DOHH2 (cell line): ENCODE measurements at regions not wholly inside any gene's neighbourhood (a gene's known extent, or its start where the extent isn't known, plus 50 kb on each side); places are given as distances from the start of the nearest gene placed in this dataset.

Experiments used
- H3F3A ChIP-seq: fragments of 200-600 bp; sonication (generic), shearing (Covaris generic); 2 replicates; pipeline ENCODE4 v1.6.0; 2016; ENCODE audit warnings: antibody characterized with exemption, mild to moderate bottlenecking; ENCODE audit not compliant: control insufficient read depth, insufficient read depth
- H3K27ac ChIP-seq: fragments of 200-600 bp; sonication (generic); 2 replicates; pipeline ENCODE4 v1.5.1; 2014; ENCODE audit warnings: low read depth, mild to moderate bottlenecking, low read length, moderate library complexity
- H3K27me3 ChIP-seq: fragments of 200-600 bp; sonication (generic); 2 replicates; pipeline ENCODE4 v1.6.1; 2014; ENCODE audit warnings: mild to moderate bottlenecking, low read length, mixed read lengths; ENCODE audit not compliant: control insufficient read depth
- H3K36me3 ChIP-seq: fragments of 200-600 bp; sonication (generic); 2 replicates; pipeline ENCODE4 v1.6.1; 2014; ENCODE audit warnings: mild to moderate bottlenecking, low read length, moderate library complexity, mixed read lengths; ENCODE audit not compliant: control insufficient read depth
- H3K4me1 ChIP-seq: fragments of 200-600 bp; sonication (generic); 2 replicates; pipeline ENCODE4 v1.6.1; 2014; ENCODE audit warnings: mild to moderate bottlenecking, low read length, mixed read lengths; ENCODE audit not compliant: control insufficient read depth
- H3K4me2 ChIP-seq: fragments of 200-600 bp; sonication (generic); 2 replicates; pipeline ENCODE4 v1.6.0; 2014; ENCODE audit warnings: mild to moderate bottlenecking, low read length, moderate library complexity
- H3K4me3 ChIP-seq: fragments of 200-600 bp; sonication (generic); 2 replicates; pipeline ENCODE4 v1.5.1; 2014; ENCODE audit warnings: mild to moderate bottlenecking, low read length, mixed read lengths
- H3K79me2 ChIP-seq: fragments of 200-600 bp; sonication (generic); 2 replicates; pipeline ENCODE4 v1.6.1; 2014; ENCODE audit warnings: mild to moderate bottlenecking, low read length, mixed read lengths; ENCODE audit not compliant: control insufficient read depth
- H3K9me2 ChIP-seq: fragments of 200-600 bp; sonication (generic); replicated peaks from 2 replicates; pipeline ENCODE4 v1.6.1; 2014; ENCODE audit warnings: mild to moderate bottlenecking, low read length, mixed read lengths; ENCODE audit not compliant: control insufficient read depth
- H3K9me3 ChIP-seq: fragments of 200-600 bp; sonication (generic); 2 replicates; pipeline ENCODE4 v1.6.1; 2014; ENCODE audit warnings: antibody characterized with exemption, low read length, mixed read lengths; ENCODE audit not compliant: control insufficient read depth, insufficient read depth
- H4K20me1 ChIP-seq: fragments of 200-600 bp; sonication (generic); 2 replicates; pipeline ENCODE4 v1.6.0; 2014; ENCODE audit warnings: low read depth, mild to moderate bottlenecking, antibody characterized with exemption, low read length, moderate library complexity; ENCODE audit not compliant: control insufficient read depth, insufficient read depth
- CTCF ChIP-seq: fragments of 200-600 bp; sonication (generic); IDR thresholded peaks from one replicate; pipeline ENCODE4 v1.5.1; 2014; ENCODE audit warnings: antibody characterized with exemption, mild to moderate bottlenecking, low read depth, low read length; ENCODE audit not compliant: poor library complexity, severe bottlenecking
- EZH2phosphoT487 ChIP-seq: fragments of 200-600 bp; sonication (generic); IDR thresholded peaks from 2 replicates; pipeline ENCODE4 v1.6.1; 2017; ENCODE audit warnings: borderline replicate concordance, mild to moderate bottlenecking, antibody characterized with exemption, low read length, moderate library complexity, mixed read lengths

- Histone ChIP-seq H3K4me1 (no peaks in the 10 kb centered on the region), H3K27ac (no peak overlapping the region), H3F3A (no peaks in the 10 kb centered on the region), H3K79me2 (no peaks in the 10 kb centered on the region), H3K4me2 (no peak overlapping the region), H3K36me3 (no peaks in the 10 kb centered on the region), H3K9me3 (no peaks in the 10 kb centered on the region), H4K20me1 (no peaks in the 10 kb centered on the region), H3K9me2 (no peaks in the 10 kb centered on the region), H3K4me3 (no peak overlapping the region), H3K27me3 (no peaks in the 10 kb centered on the region)
- no peak for TF ChIP-seq CTCF
- TF ChIP-seq EZH2phosphoT487, result no peak
These were observed 897.8 kb downstream of the EPHA7 start for GRCh38 chr6:92521553-92521952.

- Histone ChIP-seq H3K27me3 (no peaks in the 10 kb centered on the region), H3K27ac (no peak overlapping the region), H3K9me3 (no peaks in the 10 kb centered on the region), H4K20me1 (no peaks in the 10 kb centered on the region), H3K9me2 (no peaks in the 10 kb centered on the region), H3K4me1 (no peaks in the 10 kb centered on the region), H3K79me2 (no peaks in the 10 kb centered on the region), H3K36me3 (no peaks in the 10 kb centered on the region), H3K4me2 (no peak overlapping the region), H3K4me3 (no peak overlapping the region), H3F3A (no peaks in the 10 kb centered on the region)
- no peak for TF ChIP-seq CTCF
- no peak for TF ChIP-seq EZH2phosphoT487
These were observed 909.2 kb downstream of the EPHA7 start for GRCh38 chr6:92510137-92510536.

GRCh38 chr6:92507552-92507951 is 911.8 kb downstream of the EPHA7 start:
- H3K27me3 ChIP-seq, result no peaks in the 10 kb centered on the region
- H3K36me3 ChIP-seq, result no peaks in the 10 kb centered on the region
- H4K20me1 ChIP-seq, result no peaks in the 10 kb centered on the region
- no peaks in the 10 kb centered on the region for H3K9me3 ChIP-seq
- TF ChIP-seq EZH2phosphoT487, result no peak
- H3K4me1 ChIP-seq, result no peaks in the 10 kb centered on the region
- no peaks in the 10 kb centered on the region for H3K9me2 ChIP-seq
- no peak overlapping the region for H3K4me2 ChIP-seq
- no peaks in the 10 kb centered on the region for H3F3A ChIP-seq
- H3K27ac ChIP-seq, result no peak overlapping the region
- H3K4me3 ChIP-seq, result no peak overlapping the region
- no peaks in the 10 kb centered on the region for H3K79me2 ChIP-seq

GRCh38 chr6:92504509-92504908 is 914.9 kb downstream of the EPHA7 start:
- no peak overlapping the region for H3K27ac ChIP-seq
- H4K20me1 ChIP-seq, result no peaks in the 10 kb centered on the region
- H3F3A ChIP-seq, result no peaks in the 10 kb centered on the region
- H3K36me3 ChIP-seq, result no peaks in the 10 kb centered on the region
- H3K4me2 ChIP-seq, result no peak overlapping the region
- H3K79me2 ChIP-seq, result no peaks in the 10 kb centered on the region
- H3K4me3 ChIP-seq, result no peak overlapping the region
- H3K9me3 ChIP-seq, result no peaks in the 10 kb centered on the region
- no peaks in the 10 kb centered on the region for H3K9me2 ChIP-seq
- no peak for TF ChIP-seq CTCF
- no peak for TF ChIP-seq EZH2phosphoT487
- no peaks in the 10 kb centered on the region for H3K27me3 ChIP-seq
- H3K4me1 ChIP-seq, result no peaks in the 10 kb centered on the region
